ENCODE measurements at regions not wholly inside any gene's neighbourhood (a gene's known extent, or its start where the extent isn't known, plus 50 kb on each side); places are given as distances from the start of the nearest gene placed in this dataset.
"Not testable (repeated sequence)": the region's sequence is repeated elsewhere in the genome, so short reads cannot be mapped to it uniquely, and the experiment has no call there.

DNA sequence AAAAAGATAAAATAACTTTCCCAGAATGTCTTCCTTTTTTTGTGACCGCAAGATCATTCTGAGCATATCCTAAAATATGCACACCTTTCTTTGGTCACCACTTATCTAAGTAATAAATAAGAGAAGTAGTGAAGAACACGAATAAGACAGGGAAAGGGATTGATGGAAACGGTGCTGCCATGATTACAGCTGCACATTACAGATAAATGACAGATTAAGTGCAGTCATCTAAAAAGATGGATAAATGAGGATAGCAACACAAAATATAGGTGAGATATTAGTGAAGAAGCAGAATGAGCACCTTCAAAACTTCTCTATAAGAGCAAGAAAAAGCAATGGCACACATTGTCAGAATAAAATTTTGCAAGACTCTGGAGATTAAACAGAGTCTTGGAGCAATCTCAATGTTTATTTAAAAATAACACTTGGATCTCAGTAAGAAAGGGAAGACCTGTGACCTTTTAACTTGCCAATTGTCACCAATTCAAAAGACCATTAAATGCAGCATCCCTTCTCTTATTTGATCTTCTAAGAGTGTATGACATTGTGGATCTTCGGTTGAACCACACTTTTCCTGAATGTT, 567.1 kb downstream of the KCNJ2 start:
- DNase-seq (ENCODE audit: low read depth): no peak

DNA sequence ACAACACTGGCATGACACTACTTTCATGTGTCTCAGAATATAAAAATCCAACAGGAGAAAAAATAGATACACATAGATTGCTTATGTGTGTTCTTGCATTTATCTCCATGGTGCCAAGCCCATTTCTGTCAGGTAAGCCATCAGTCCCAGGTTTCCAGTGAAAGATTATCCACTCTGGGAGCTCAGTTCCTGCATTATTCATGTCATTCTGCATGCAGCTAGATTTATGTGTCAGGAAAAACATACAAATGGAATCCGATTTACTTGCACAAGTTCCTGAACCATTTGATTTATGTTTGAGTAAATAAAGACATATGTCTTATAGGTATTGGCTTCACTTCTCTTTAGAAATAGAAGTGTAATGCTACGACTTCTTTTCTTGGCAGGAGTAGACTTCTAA, 569.7 kb downstream of the KCNJ2 start:
- DNase-seq (ENCODE audit: low read depth): no peak

DNA sequence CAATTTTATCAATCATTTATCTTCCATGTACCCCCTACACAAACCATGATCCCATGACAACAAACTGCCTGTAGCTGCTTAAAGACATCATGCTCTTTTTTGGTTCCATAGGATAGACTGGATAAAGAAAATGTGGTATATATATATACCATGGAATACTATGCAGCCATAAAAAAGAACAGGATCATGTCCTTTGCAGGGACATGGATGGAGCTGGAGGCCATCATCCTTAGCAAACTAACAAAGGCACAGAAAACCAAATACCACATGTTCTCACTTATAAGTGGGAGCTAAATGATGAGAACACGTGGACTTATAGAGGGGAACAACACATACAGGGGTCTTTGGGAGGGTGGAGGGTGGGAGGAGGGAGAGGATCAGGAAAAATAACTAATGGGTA, 577.2 kb downstream of the KCNJ2 start:
- not testable (repeated sequence) for DNase-seq (ENCODE audit: low read depth)

DNA sequence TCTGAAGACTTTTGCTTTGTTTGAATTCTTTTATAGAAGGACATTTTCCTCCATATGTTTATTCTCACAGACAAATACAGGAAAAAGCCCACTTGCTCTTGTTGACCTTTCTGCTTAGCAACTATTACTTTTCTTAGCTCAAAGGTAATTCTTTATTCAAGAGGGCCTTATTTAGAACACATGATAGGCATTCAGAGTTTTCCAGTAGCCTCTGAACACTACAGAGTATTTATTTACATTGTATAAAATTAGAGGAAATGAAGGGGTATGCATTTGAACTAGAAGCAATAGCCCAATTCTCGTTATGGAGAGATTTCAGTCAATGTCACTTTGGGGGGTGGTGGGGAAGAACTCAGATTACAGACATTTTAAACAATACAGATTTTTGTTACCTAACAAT, 581.7 kb downstream of the KCNJ2 start:
- no peak for DNase-seq (ENCODE audit: low read depth)

DNA sequence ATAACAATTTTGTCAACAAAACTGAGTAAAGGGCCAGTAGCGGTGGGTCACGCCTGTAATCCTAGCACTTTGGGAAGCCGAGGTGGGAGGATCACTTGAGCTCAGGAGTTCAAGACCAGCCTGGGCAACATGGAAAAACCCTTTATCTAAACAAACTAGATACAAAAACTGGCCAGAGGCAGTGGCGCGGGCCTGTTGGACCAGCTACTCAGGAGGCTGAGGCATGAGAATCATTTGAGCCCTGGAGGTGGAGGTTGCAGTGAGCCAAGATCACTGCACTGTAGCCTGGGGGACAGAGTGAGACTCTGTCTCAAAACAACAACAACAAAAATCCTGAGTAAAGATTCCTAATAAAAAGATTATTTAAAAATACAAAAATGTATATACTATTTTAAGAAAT, 583.1 kb downstream of the KCNJ2 start:
- DNase-seq (ENCODE audit: low read depth): not testable (repeated sequence)

DNA sequence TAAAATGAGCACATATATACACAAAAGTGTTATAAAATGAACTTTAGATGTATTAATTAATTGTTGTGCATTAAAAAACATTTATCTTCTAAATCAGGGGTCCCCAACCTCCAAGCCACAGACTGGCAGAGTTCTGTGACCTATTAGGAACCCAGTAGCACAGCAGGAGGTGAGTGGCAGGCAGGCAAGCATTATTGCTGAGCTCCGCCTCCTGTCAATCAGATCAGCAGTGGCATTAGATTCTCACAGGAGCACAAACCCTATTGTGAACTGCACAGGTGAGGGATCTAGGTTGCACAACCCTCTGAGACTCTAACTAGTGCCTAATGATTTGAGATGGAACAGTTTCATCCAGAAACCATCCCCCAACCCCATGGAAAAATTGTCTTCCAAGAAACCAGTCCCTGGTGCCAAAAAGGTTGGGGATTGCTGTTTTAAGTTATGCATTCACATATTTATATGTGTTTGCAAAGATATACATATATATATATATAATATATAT, 583.7 kb downstream of the KCNJ2 start:
- no peak for DNase-seq (ENCODE audit: low read depth)

DNA sequence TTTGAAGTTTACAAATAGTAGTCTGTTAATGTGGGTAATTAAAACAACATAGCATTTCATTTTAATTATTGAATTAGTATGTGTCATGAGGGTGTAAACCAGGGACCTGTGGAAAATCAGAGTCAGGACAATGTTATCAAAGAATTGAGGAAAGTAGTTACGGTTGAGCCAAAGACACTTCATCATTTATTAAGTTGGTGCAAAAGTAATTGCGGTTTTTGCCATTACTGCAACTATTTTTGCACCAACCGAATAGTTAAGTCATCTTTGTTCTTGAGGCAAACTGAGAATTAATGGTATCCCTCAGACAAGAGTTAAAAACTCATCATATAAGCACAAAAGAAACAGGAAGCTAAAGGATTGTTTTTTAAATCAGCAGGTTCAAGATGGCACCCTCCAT, 593.7 kb downstream of the KCNJ2 start:
- no peak for DNase-seq (ENCODE audit: low read depth)

DNA sequence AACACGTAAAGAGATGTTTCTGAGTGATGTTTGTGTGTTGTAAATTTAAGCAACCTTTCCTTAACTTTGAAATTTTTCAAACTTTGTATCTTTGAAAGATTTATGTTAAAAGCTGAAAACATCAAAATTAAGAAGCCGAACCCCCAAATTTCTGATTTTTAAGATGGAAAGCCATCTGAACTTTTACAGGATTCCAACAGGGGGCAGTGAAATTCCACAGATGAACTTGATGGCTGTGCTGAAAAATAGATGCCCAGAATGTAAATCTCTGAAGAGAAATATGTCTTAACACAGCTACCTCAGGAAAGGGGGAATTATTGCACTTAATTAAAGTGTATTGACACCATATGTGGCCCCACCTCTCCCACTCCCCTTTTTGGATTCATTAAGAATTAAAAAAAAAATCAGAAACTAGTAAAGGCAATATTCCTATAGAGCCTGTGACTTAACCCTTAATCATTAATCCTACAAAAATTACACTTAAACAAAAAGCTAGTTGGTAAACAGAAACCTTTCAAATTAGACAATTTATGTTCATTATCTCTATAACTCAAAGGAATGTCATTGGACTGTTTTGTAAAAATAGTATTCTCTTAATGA, 597.9 kb downstream of the KCNJ2 start:
- DNase-seq (ENCODE audit: low read depth): no peak

DNA sequence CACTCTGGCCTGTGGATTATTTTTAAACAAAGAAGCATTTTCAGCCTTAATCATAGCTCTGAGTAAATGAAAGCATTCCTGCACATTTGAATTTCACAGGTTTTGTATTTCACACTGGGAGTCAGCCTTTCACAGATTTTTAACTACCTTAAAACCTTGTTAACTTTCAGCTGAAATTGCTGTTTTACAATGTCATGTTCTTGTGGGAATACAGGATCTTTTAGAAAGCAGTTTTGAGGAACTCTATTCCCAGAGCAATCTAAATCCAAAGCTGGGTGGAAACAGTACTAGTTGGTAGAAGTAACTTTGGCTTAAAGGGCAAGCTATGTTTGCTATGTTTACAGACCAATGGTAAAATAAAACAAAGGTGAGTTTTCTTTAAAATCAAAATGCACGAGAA, 600.6 kb downstream of the KCNJ2 start:
- no peak for DNase-seq (ENCODE audit: low read depth)

DNA sequence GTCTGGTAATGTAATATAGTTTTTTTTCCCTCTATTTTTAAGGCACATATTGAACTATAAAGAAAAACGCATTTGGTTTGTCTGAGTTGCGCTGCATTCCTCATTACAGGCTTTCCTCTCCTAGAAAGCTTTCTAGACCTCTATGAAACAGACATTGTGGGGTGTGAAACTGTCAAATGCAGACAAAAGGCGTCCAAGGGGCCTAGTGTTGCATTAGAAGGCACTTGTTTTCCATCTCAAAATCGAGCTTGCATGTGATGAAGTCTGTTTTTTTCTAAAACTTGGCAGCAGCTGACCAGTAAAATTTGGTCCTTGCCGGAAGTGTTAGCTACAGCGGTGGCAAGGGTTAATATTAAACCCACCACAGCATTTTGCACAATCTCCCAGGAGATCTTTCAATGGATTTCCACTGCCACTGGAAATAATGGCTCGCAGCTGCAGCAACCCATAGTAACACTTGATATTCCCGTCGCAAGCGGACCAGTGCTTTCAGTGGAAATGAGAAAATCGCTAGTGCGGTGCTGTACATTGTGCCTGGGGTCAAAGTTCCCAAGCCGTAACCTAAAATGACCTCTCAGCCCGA, 602.6 kb downstream of the KCNJ2 start:
- no peak for DNase-seq (ENCODE audit: low read depth)

DNA sequence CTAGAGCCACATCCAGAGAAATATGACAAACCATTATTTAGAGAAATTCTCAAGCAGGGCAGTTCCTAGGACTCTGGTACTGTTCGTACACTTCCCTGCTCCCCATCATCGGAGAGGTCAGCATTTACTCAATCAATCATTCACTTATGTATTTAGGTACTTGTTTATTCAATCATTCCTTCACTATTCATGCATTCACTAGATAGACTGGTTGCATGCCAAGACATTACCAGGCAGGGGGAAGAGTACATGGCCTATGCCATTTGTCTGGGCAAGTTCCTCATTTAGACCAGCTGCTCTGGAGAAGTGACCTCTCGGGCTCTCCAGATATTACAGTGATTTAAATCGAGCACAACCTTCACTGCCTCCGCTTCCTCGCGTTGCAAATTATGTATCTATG, 603.4 kb downstream of the KCNJ2 start:
- no peak for DNase-seq (ENCODE audit: low read depth)

DNA sequence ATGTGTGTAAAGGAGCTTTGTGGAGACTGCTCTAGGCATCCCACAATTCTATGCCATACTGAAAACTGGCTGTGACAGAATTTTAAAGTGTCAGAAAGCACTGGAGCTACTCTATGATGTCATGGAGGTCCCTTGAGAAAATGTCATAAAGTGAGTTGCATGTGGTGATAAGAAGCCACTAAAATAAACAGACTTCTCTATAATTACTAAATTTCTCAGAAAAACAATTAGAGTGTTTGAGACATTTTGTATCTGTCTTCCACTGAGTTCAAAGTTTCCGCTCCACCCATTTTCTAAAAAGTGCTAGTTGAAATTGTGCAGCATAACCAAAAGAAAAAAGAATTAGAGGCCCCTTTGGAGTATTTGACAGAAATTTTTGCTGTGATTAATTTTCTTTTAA, 603.9 kb downstream of the KCNJ2 start:
- no peak for DNase-seq (ENCODE audit: low read depth)

DNA sequence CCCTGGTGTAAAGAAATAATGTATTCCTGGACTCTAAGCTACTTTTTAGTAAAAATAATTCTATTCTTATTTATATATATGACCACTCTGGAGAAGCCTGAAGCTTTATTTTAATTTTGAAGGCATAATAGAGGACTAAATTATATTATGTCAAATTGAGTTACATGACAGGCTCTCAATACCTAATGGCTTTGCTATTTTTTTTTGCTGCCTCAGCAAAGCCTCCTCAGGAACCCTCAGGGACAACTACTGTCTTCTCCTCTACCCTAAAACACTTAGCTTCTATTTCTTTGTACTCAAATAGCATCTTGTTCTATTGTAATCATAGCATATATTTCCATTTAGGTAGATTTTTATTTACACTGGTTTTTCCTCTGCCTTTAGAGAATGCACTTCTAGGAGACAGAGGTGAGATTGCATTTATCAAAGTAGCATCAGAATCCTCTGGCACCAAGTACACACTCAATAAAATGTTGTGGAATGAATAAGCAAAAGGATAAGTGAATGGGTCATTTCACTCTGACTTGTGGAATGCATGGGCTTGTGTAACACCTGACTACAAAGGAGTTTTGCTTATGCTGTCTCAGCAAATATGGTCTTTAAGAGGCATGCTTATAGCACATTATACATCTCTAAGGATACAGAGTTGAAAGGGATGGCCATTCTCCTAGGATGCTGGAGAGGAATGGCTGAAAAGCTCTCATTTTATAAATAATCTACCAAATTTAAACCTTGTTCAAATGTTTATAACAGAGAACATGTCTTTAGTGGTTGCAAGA, 605.2 kb downstream of the KCNJ2 start:
- DNase-seq (ENCODE audit: low read depth): no peak

DNA sequence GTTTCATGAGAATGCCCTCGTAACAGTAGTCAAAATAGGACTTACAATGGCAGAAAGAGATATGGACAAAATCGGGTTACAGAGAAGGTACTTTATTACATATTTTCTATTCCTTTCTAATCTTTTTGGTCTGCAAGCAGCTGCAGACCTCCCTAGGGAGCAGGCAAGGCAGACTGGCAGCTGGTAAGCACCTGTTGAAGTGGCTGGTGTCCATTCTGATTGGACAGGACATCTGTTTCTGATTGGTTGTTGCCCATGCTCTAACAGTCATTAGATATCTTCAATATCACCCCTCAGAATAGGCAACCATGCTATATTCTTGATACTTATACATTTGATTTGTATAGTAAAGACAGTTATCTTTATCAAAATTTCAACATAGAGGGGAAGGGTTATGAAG, 606.3 kb downstream of the KCNJ2 start:
- DNase-seq (ENCODE audit: low read depth): no peak

DNA sequence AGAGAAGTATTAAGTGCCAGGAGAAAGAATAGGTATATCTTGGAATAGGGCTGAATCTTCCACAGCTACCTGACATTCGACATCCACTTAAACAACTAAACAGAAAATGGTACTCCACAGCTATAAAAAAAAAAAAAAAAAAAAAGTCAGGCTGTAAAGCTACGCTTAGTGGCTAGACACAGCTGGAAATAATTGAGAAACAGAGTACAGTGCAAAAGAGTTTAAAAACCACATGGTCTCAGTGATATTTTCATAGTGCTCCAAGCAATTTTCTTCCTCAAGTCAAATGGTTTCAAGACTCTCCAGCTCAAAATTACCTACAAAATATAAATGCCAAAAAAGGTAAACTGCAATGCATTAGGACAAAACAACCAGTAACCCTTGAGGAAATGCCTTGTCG, 607.1 kb downstream of the KCNJ2 start:
- DNase-seq (ENCODE audit: low read depth): no peak

DNA sequence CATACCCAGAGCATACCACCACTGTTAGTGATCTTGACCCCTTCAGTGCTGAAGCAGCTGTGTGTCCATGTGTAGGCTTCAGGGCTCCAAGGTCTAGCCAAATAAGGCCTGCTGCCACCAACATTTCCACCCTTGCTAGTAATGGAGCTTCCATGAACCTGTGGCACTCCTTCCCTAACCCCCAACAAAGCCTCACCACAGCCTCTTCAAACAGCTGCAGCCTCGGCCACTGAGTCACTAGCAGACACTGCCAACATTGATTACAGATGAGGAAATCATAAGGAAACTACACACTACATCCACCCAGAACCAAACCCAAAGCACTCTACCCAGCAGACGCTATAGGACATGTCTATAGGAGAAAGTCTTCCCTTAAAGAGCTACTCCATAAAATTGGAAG, 610.7 kb downstream of the KCNJ2 start:
- no peak for DNase-seq (ENCODE audit: low read depth)

DNA sequence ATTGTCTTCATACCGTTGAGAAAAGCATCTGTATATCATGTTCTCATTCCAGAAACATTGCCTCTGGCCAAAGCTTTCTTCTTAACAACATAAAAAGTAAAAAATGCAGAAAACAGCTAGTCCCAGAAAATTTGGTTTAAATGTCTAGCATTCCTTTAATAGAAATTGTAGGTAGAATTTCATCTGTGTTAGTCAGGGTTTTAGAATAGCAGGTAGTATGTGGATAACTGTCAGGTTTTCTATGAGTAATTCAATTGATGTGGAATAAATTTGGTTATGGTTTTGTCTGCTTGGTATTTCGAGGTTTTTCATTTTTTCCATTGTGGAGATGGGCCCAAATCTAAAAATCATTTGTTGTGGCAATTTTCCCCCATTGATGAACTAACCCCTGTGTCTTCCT, 616.7 kb downstream of the KCNJ2 start:
- DNase-seq (ENCODE audit: low read depth): no peak

DNA sequence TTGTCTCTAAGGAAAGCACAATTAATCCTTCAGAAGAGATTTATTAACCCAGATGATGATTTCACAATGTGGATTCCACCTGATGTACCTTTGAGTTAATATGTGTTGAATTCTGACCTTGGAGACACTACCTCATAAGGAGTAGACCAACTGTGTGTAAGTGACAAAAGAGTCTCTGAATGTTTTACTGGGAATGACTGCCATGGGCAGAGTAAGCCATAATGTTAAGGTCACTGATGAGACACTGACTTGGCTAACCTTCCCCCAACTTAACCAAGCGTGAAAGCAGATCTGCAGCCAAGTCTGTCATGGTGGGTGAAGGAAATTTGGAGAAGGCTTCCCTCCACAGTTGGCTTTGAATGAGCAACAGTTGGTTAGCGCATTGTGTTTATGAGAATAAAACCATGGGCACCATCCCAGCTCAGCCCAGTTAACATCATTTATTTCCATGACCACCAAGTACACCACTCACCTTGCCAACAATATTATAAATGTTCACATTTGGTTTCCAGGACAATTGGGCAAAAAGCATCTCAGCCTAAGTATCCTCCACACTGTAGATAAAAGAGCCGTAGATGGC, 618.5 kb downstream of the KCNJ2 start:
- no peak for DNase-seq (ENCODE audit: low read depth)

DNA sequence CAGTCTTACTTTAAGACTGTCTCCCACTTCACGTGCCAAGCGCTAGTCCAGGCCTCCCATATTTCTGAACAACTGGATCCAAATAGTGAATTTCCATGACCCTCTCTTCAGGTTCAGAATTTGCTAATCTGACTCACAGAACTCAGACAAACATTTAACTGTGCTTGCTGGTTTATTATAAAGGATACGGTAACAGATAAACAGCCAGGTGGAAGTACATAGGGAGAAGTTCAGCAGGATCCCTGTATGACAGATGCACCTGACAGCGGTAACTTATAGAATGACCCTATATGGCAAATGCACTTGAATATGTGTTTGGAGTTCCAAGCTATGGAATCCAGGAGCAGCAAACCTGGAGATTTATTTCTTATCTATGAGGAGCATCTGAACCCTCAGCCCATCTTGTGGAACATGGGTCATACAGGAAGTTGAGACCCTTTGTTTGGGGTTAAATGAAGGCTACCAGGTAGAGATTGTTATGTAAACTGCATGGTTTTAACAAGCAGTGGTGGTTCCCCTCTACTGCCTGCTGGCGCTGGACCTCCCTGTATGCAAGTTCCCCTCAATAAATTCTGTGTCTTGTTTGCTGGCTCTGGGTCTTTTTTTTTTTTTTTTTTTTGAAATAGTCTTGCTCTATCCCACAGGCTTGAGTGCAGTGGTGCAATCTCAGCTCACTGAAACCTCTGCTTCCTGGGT, 622.6 kb downstream of the KCNJ2 start:
- no peak for DNase-seq (ENCODE audit: low read depth)

DNA sequence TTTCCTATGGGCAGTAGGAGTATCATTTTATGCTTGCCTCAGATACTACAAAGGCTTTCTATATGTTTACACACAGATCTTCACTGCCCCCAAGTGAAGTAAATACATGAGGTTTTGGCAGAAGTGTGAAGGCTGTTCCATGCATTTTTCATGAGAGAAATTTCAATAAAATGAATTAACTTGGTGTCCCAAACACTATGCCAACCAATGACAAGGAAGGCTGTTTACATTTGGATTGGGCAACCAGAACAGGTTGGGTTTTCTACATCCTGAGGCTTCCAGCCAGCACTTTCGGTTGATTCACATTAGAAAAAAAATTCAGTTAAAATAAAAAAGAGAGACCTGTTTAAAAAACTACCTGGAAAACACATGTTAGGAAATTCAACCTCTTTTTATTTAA, 625.4 kb downstream of the KCNJ2 start:
- no peak for DNase-seq (ENCODE audit: low read depth)

DNA sequence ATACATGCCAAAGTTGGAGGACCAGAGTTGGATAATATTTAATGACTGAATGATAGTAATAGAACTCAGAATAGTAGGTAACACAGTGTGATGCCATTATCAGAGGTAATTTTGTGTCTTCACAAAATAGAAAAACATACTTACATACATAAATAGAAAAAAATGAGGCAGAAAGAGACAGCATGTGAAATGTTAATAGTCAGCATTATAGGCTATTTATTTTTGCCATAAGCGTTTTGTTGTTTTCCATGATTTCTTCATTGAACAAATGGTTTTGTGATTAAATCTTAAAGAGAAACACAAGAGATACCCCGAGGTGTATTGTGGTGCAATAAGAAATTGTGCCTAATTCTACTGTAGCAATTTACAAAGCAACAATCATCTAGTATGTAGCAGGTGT, 626.3 kb downstream of the KCNJ2 start:
- DNase-seq (ENCODE audit: low read depth): no peak

DNA sequence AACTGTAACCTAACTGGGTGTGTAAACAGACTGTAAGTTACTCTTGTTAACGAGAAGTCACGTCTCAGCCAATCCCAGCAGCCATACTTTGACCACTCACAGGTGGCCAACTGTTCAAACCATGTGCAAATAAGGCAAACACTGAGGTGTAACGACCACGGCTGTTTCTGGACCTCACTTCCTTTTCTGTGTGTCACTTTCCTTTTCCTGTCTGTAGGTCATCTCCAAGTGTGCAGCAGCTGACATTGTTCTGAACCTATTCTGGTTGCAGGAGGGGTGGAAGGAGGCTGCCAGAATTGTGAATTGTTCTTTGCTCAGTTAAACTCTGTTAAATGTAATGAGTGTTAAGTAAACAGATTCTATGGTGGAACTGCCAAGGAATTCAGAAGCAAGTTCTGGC, 627.4 kb downstream of the KCNJ2 start:
- no peak for DNase-seq (ENCODE audit: low read depth)
